ENCODE measurements at regions not wholly inside any gene's neighbourhood (a gene's known extent, or its start where the extent isn't known, plus 50 kb on each side); places are given as distances from the start of the nearest gene placed in this dataset.

DNA sequence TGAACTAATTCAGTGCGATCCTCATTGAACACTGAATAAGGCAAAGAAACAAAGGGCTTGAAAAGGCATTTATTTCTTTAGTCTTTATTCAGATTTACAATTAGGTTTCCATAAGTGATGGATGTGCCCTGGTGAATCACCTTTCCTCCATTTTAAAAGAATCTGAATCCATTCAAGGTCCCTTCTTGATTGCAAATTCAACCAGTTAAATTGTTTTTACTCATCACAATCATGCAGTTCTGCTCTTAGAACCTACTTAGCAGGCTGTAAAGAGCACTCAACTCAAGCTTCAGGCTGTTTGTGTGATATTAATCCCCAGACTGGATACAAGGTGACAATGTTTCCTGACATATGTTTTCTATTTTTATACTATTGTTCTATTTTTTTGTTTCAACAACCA is 321.0 kb downstream of the TBC1D4 start:
- TF ChIP-seq, protein P1, sequence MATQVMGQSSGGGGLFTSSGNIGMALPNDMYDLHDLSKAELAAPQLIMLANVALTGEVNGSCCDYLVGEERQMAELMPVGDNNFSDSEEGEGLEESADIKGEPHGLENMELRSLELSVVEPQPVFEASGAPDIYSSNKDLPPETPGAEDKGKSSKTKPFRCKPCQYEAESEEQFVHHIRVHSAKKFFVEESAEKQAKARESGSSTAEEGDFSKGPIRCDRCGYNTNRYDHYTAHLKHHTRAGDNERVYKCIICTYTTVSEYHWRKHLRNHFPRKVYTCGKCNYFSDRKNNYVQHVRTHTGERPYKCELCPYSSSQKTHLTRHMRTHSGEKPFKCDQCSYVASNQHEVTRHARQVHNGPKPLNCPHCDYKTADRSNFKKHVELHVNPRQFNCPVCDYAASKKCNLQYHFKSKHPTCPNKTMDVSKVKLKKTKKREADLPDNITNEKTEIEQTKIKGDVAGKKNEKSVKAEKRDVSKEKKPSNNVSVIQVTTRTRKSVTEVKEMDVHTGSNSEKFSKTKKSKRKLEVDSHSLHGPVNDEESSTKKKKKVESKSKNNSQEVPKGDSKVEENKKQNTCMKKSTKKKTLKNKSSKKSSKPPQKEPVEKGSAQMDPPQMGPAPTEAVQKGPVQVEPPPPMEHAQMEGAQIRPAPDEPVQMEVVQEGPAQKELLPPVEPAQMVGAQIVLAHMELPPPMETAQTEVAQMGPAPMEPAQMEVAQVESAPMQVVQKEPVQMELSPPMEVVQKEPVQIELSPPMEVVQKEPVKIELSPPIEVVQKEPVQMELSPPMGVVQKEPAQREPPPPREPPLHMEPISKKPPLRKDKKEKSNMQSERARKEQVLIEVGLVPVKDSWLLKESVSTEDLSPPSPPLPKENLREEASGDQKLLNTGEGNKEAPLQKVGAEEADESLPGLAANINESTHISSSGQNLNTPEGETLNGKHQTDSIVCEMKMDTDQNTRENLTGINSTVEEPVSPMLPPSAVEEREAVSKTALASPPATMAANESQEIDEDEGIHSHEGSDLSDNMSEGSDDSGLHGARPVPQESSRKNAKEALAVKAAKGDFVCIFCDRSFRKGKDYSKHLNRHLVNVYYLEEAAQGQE (IDR thresholded peaks at IDR 0.05; ENCODE audit: insufficient read depth in 1 of 2, low read depth in 2 of 2, low read length in 1 of 2) = no peak
- TF ChIP-seq, protein P2, sequence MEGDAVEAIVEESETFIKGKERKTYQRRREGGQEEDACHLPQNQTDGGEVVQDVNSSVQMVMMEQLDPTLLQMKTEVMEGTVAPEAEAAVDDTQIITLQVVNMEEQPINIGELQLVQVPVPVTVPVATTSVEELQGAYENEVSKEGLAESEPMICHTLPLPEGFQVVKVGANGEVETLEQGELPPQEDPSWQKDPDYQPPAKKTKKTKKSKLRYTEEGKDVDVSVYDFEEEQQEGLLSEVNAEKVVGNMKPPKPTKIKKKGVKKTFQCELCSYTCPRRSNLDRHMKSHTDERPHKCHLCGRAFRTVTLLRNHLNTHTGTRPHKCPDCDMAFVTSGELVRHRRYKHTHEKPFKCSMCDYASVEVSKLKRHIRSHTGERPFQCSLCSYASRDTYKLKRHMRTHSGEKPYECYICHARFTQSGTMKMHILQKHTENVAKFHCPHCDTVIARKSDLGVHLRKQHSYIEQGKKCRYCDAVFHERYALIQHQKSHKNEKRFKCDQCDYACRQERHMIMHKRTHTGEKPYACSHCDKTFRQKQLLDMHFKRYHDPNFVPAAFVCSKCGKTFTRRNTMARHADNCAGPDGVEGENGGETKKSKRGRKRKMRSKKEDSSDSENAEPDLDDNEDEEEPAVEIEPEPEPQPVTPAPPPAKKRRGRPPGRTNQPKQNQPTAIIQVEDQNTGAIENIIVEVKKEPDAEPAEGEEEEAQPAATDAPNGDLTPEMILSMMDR (IDR thresholded peaks at IDR 0.05) = no peak

Data from Panc1 (cell line).